Sigmoid colon (tissue), 4 donors: ENCODE measurements at regions not wholly inside any gene's neighbourhood (a gene's known extent, or its start where the extent isn't known, plus 50 kb on each side); places are given as distances from the start of the nearest gene placed in this dataset.

Experiments
- CTCF ChIP-seq, 4 experiments: fragments of 450-650 bp in 3 of 4; fragments of 200-600 bp in 1 of 4; IDR thresholded peaks; one replicate each; pipeline ENCODE4 v1.5.1; 2016 to 2019; ENCODE audit warnings: antibody characterized with exemption in 4 of 4, mild to moderate bottlenecking in 3 of 4, moderate library complexity in 2 of 4
- POLR2A ChIP-seq, 2 donors: fragments of 450-650 bp; IDR thresholded peaks; one replicate each; pipeline ENCODE4 v1.6.1; 2016; ENCODE audit warnings: antibody characterized with exemption in 2 of 2, mild to moderate bottlenecking in 2 of 2, moderate library complexity in 2 of 2
- POLR2AphosphoS5 ChIP-seq, 4 donors: sonication (generic); formaldehyde crosslinking; IDR thresholded peaks; one replicate each; pipeline ENCODE4 v1.6.1; 2017; ENCODE audit warnings: antibody characterized with exemption in 4 of 4

- TF ChIP-seq CTCF (IDR thresholded peaks at IDR 0.05) (no peak), POLR2A (IDR thresholded peaks at IDR 0.05) (no peak), POLR2AphosphoS5 (IDR thresholded peaks at IDR 0.05) (no peak)
These were observed 52.0 kb upstream of the DDX18 start for GRCh38 chr2:117762454-117762853.
